ENCODE measurements at regions not wholly inside any gene's neighbourhood (a gene's known extent, or its start where the extent isn't known, plus 50 kb on each side); places are given as distances from the start of the nearest gene placed in this dataset.

- Histone ChIP-seq H3K36me3 (ENCODE audit: control insufficient read depth, insufficient read depth, low read length) (no peaks in the 10 kb centered on the region), H3K27me3 (replicated peaks; ENCODE audit: control insufficient read depth, insufficient read depth, low read length) (no peaks in the 10 kb centered on the region; the same call in 1 of the 2 replicates), H3K4me3 (ENCODE audit: low read depth, low read length) (no peak overlapping the region), H3K9me3 (no peaks in the 10 kb centered on the region), H3K4me1 (no peaks in the 10 kb centered on the region)
- ChIA-PET POLR2A (no interaction called here), CTCF (no interaction called here)
- H3K4me1 Mint-ChIP-seq (ENCODE audit: low read depth, unreplicated experiment), result peaks cover 7% of the 10 kb centered on the region
- TF ChIP-seq CTCF (IDR thresholded peaks at IDR 0.05; ENCODE audit: insufficient read depth in 1 of 2, low read depth in 1 of 2, low read length in 1 of 2, severe bottlenecking in 1 of 2, unreplicated experiment in 1 of 2), result no peak
- H3K36me3 Mint-ChIP-seq (ENCODE audit: insufficient read depth, unreplicated experiment), result no peaks in the 10 kb centered on the region
- H3K27me3 Mint-ChIP-seq (ENCODE audit: insufficient read depth, unreplicated experiment), result peaks cover 26% of the 10 kb centered on the region
- no peaks in the 10 kb centered on the region for H3K9me3 Mint-ChIP-seq (ENCODE audit: unreplicated experiment)
- DNase-seq, result no peak
- no TSS peak for BruUV-seq (replicated peaks)
- intact Hi-C loops (cut with micrococcal nuclease; ENCODE audit: unreplicated experiment), result loop anchor here (5.0 kb wide), 1 partner anchor 87 kb away; the partner anchor contains the start of gene CAPRIN2
- H3K27ac Mint-ChIP-seq (ENCODE audit: unreplicated experiment), result no peak overlapping the region
- no peak overlapping the region for H3K4me3 Mint-ChIP-seq (ENCODE audit: unreplicated experiment)
Observed at GRCh38 chr12:30839643-30840220, 85.0 kb upstream of the CAPRIN2 start.

- H3K36me3 ChIP-seq (ENCODE audit: control insufficient read depth, insufficient read depth, low read length), result no peaks in the 10 kb centered on the region
- H3K4me1 ChIP-seq, result no peaks in the 10 kb centered on the region
- Mint-ChIP-seq H3K9me3 (ENCODE audit: unreplicated experiment) (no peaks in the 10 kb centered on the region), H3K36me3 (ENCODE audit: insufficient read depth, unreplicated experiment) (no peaks in the 10 kb centered on the region), H3K4me1 (ENCODE audit: low read depth, unreplicated experiment) (no peaks in the 10 kb centered on the region), H3K27ac (ENCODE audit: unreplicated experiment) (no peak overlapping the region), H3K27me3 (ENCODE audit: insufficient read depth, unreplicated experiment) (peaks cover 26% of the 10 kb centered on the region), H3K4me3 (ENCODE audit: unreplicated experiment) (no peak overlapping the region)
- no TSS peak for BruUV-seq (replicated peaks)
- intact Hi-C loops (cut with micrococcal nuclease; ENCODE audit: unreplicated experiment), result no loop called here
- CTCF ChIA-PET, result no interaction called here
- POLR2A ChIA-PET, result no interaction called here
- H3K27me3 ChIP-seq (replicated peaks; ENCODE audit: control insufficient read depth, insufficient read depth, low read length), result no peaks in the 10 kb centered on the region; the same call in 1 of the 2 replicates
- no peaks in the 10 kb centered on the region for H3K9me3 ChIP-seq
- no peak for DNase-seq
- peak in 1 of 2 experiments; percentile 10 for TF ChIP-seq CTCF (IDR thresholded peaks at IDR 0.05; ENCODE audit: insufficient read depth in 1 of 2, low read depth in 1 of 2, low read length in 1 of 2, severe bottlenecking in 1 of 2, unreplicated experiment in 1 of 2)
- H3K4me3 ChIP-seq (ENCODE audit: low read depth, low read length), result no peak overlapping the region
Observed at GRCh38 chr12:30837595-30837994, 82.8 kb upstream of the CAPRIN2 start.

GRCh38 chr12:30836656-30837445, 82.1 kb upstream of the CAPRIN2 start:
- Mint-ChIP-seq H3K4me3 (ENCODE audit: unreplicated experiment) (no peak overlapping the region), H3K4me1 (ENCODE audit: low read depth, unreplicated experiment) (no peaks in the 10 kb centered on the region), H3K9me3 (ENCODE audit: unreplicated experiment) (no peaks in the 10 kb centered on the region), H3K36me3 (ENCODE audit: insufficient read depth, unreplicated experiment) (no peaks in the 10 kb centered on the region), H3K27ac (ENCODE audit: unreplicated experiment) (no peak overlapping the region), H3K27me3 (ENCODE audit: insufficient read depth, unreplicated experiment) (peaks cover 26% of the 10 kb centered on the region)
- BruUV-seq (replicated peaks), result no TSS peak
- Histone ChIP-seq H3K9me3 (no peaks in the 10 kb centered on the region), H3K36me3 (ENCODE audit: control insufficient read depth, insufficient read depth, low read length) (no peaks in the 10 kb centered on the region), H3K4me1 (no peaks in the 10 kb centered on the region), H3K4me3 (ENCODE audit: low read depth, low read length) (no peak overlapping the region), H3K27me3 (replicated peaks; ENCODE audit: control insufficient read depth, insufficient read depth, low read length) (no peaks in the 10 kb centered on the region; the same call in 1 of the 2 replicates)
- DNase-seq, result no peak
- ChIA-PET POLR2A (no interaction called here), CTCF (interaction anchor here (0.5 kb wide), 1 partner anchor 8 kb away, joined by 5 read pairs; no protein-coding TSS in a partner anchor)
- intact Hi-C loops (cut with micrococcal nuclease; ENCODE audit: unreplicated experiment), result no loop called here
- no peak for TF ChIP-seq CTCF (IDR thresholded peaks at IDR 0.05; ENCODE audit: insufficient read depth in 1 of 2, low read depth in 1 of 2, low read length in 1 of 2, severe bottlenecking in 1 of 2, unreplicated experiment in 1 of 2)
